Astrocyte (in vitro differentiated cells and primary cell): ENCODE measurements at regions not wholly inside any gene's neighbourhood (a gene's known extent, or its start where the extent isn't known, plus 50 kb on each side); places are given as distances from the start of the nearest gene placed in this dataset.

Experiments
- EZH2 ChIP-seq: IDR thresholded peaks from 2 replicates; pipeline ENCODE4 v1.6.1; 2012; ENCODE audit warnings: mild to moderate bottlenecking, low read length, inconsistent platforms; ENCODE audit not compliant: insufficient read depth
- TF ChIP-seq, protein P1 (sequence below): IDR thresholded peaks from 2 replicates; pipeline ENCODE4 v1.5.1; 2011; ENCODE audit warnings: low read depth, mild to moderate bottlenecking, inconsistent platforms, low read length, moderate library complexity; ENCODE audit not compliant: insufficient read depth

DNA sequence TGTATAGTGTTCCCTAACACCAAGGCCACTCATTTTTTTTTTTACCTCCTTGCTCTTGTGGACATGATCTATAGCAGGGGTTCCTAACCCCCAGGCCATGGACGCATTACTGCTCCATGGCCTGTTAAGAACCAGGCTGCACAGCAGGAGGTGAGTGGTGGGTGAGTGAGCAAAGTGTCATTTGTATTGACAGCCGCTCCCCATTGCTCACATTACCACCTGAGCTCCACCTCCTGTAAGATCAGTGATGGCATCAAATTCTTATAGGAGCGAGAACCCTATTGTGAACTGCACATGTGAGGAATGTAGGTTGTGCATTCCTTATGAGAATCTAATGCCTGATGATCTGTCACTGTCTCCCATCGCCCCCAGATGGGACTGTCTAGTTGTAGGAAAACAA is 342.0 kb downstream of the SOX9 start:
- TF ChIP-seq, protein P1, sequence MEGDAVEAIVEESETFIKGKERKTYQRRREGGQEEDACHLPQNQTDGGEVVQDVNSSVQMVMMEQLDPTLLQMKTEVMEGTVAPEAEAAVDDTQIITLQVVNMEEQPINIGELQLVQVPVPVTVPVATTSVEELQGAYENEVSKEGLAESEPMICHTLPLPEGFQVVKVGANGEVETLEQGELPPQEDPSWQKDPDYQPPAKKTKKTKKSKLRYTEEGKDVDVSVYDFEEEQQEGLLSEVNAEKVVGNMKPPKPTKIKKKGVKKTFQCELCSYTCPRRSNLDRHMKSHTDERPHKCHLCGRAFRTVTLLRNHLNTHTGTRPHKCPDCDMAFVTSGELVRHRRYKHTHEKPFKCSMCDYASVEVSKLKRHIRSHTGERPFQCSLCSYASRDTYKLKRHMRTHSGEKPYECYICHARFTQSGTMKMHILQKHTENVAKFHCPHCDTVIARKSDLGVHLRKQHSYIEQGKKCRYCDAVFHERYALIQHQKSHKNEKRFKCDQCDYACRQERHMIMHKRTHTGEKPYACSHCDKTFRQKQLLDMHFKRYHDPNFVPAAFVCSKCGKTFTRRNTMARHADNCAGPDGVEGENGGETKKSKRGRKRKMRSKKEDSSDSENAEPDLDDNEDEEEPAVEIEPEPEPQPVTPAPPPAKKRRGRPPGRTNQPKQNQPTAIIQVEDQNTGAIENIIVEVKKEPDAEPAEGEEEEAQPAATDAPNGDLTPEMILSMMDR, result no peak
- no peak for TF ChIP-seq EZH2
